ENCODE measurements at regions not wholly inside any gene's neighbourhood (a gene's known extent, or its start where the extent isn't known, plus 50 kb on each side); places are given as distances from the start of the nearest gene placed in this dataset.

DNA sequence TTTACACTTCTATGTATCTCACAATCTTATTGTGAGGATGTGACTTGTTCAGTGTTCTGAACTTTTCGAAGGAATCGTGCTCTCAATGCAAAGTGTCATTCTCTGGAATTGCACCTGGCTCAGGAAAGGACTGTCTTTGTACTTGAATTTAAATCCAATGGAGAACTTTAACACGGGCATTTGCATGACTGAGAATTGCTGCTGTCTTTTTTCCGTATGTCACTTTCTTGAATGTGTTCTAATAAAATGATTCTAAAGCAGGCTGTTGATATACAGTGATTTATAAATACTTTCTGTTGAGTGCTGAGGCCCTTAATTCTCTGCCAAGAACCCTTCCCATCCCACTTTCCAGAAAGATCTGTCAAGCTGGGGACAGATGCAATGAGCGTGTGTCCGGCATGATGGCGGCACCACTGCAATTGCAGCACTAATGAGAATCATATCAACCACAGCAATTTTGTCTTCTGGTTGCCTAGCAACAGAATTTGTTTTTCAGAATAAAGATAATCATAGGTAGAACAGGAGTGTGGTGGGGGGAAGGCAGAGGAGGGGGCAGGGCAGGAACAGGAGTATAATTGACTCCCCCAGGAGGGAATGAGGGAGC is 210.6 kb upstream of the UMPS start:
- WGBS (ENCODE audit: insufficient coverage): 100% methylated on average over 2 of the region's 7 CpGs
- no peaks in the 10 kb centered on the region for H3K79me2 ChIP-seq (ENCODE audit: insufficient read depth, low read length)
- no peaks in the 10 kb centered on the region for H3K36me3 ChIP-seq (replicated peaks in 1 of 2; ENCODE audit: control insufficient read depth in 1 of 2, insufficient read depth in 2 of 2, low read length in 2 of 2)
- Mint-ChIP-seq H3K36me3 (no peaks in the 10 kb centered on the region), H3K9me3 (peaks cover 0 to 2% (median 0%) of the 10 kb centered on the region in 7 donors), H3K27me3 (ENCODE audit: low read depth in 3 of 3) (peaks cover 2 to 5% (median 3%) of the 10 kb centered on the region in 3 donors), H3K4me1 (no peaks in the 10 kb centered on the region), H3K4me3 (no peak overlapping the region), H3K27ac (no peak overlapping the region)
- no peaks in the 10 kb centered on the region for H3K9me3 ChIP-seq (replicated peaks in 1 of 2; ENCODE audit: control insufficient read depth in 1 of 2, insufficient read depth in 1 of 2, low read length in 2 of 2)
- intact Hi-C loops (cut with micrococcal nuclease): no loop called here
- H3K27ac ChIP-seq (ENCODE audit: low read depth in 1 of 2, low read length in 2 of 2): no peak overlapping the region
- H3K4me3 ChIP-seq (replicated peaks in 1 of 3; ENCODE audit: low read depth in 2 of 3, low read length in 3 of 3): no peak overlapping the region
- no peaks in the 10 kb centered on the region for H4K20me1 ChIP-seq (ENCODE audit: insufficient read depth, low read length)
- H3K9ac ChIP-seq (ENCODE audit: insufficient read depth, low read length, poor library complexity, severe bottlenecking): no peak overlapping the region
- TF ChIP-seq, protein P1, sequence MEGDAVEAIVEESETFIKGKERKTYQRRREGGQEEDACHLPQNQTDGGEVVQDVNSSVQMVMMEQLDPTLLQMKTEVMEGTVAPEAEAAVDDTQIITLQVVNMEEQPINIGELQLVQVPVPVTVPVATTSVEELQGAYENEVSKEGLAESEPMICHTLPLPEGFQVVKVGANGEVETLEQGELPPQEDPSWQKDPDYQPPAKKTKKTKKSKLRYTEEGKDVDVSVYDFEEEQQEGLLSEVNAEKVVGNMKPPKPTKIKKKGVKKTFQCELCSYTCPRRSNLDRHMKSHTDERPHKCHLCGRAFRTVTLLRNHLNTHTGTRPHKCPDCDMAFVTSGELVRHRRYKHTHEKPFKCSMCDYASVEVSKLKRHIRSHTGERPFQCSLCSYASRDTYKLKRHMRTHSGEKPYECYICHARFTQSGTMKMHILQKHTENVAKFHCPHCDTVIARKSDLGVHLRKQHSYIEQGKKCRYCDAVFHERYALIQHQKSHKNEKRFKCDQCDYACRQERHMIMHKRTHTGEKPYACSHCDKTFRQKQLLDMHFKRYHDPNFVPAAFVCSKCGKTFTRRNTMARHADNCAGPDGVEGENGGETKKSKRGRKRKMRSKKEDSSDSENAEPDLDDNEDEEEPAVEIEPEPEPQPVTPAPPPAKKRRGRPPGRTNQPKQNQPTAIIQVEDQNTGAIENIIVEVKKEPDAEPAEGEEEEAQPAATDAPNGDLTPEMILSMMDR (IDR thresholded peaks at IDR 0.05): no peak
- H2AFZ ChIP-seq (ENCODE audit: insufficient read depth, low read depth, low read length, poor library complexity, severe bottlenecking): no peak overlapping the region
- no peaks in the 10 kb centered on the region for H3K4me1 ChIP-seq (ENCODE audit: control insufficient read depth in 1 of 2, insufficient read depth in 2 of 2, low read length in 2 of 2)
- no peaks in the 10 kb centered on the region for H3K27me3 ChIP-seq (ENCODE audit: control insufficient read depth in 2 of 2, insufficient read depth in 2 of 2, low read length in 2 of 2)
- no peak overlapping the region for H3K4me2 ChIP-seq (replicated peaks; ENCODE audit: extremely low read depth, low read length, poor library complexity, severe bottlenecking)
- DNase-seq: no peak

DNA sequence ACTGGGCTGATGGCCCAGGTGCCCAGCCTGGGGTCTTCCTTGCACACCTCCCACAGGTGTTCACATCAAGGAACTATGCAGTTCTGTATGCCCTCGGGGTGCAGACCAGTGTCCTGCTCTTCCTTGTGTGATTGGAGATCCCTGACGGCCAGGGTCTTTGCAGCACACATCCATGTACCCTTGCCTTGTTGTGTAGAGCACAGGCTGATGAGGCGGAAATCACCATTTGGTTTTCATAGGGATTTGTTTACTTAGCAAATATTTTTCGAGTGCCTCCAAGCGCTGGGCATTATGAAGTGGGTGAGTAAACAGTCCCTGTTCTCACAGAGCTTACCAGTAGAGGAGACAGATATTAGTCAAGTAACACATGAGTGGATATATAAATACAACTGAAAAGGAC is 209.3 kb upstream of the UMPS start:
- Histone ChIP-seq H2AFZ (ENCODE audit: insufficient read depth, low read depth, low read length, poor library complexity, severe bottlenecking) (no peak overlapping the region), H3K4me2 (replicated peaks; ENCODE audit: extremely low read depth, low read length, poor library complexity, severe bottlenecking) (no peak overlapping the region), H3K9ac (ENCODE audit: insufficient read depth, low read length, poor library complexity, severe bottlenecking) (no peak overlapping the region), H3K79me2 (ENCODE audit: insufficient read depth, low read length) (no peaks in the 10 kb centered on the region), H3K4me3 (replicated peaks in 1 of 3; ENCODE audit: low read depth in 2 of 3, low read length in 3 of 3) (no peak overlapping the region), H3K27ac (ENCODE audit: low read depth in 1 of 2, low read length in 2 of 2) (no peak overlapping the region), H4K20me1 (ENCODE audit: insufficient read depth, low read length) (no peaks in the 10 kb centered on the region), H3K9me3 (replicated peaks in 1 of 2; ENCODE audit: control insufficient read depth in 1 of 2, insufficient read depth in 1 of 2, low read length in 2 of 2) (no peaks in the 10 kb centered on the region), H3K4me1 (ENCODE audit: control insufficient read depth in 1 of 2, insufficient read depth in 2 of 2, low read length in 2 of 2) (no peaks in the 10 kb centered on the region), H3K27me3 (ENCODE audit: control insufficient read depth in 2 of 2, insufficient read depth in 2 of 2, low read length in 2 of 2) (no peaks in the 10 kb centered on the region), H3K36me3 (replicated peaks in 1 of 2; ENCODE audit: control insufficient read depth in 1 of 2, insufficient read depth in 2 of 2, low read length in 2 of 2) (no peaks in the 10 kb centered on the region)
- no CpG with 5 or more reads among the region's 5 CpGs for WGBS (ENCODE audit: insufficient coverage)
- DNase-seq: no peak
- H3K27me3 Mint-ChIP-seq (ENCODE audit: low read depth in 3 of 3): peaks cover 2 to 5% (median 3%) of the 10 kb centered on the region in 3 donors
- H3K9me3 Mint-ChIP-seq: peaks cover 0 to 6% (median 2%) of the 10 kb centered on the region in 7 donors
- H3K4me1 Mint-ChIP-seq: no peaks in the 10 kb centered on the region
- no peaks in the 10 kb centered on the region for H3K36me3 Mint-ChIP-seq
- no peak overlapping the region for H3K27ac Mint-ChIP-seq
- intact Hi-C loops (cut with micrococcal nuclease): no loop called here
- TF ChIP-seq, protein P1 (IDR thresholded peaks at IDR 0.05): no peak
- no peak overlapping the region for H3K4me3 Mint-ChIP-seq

Data from CD14-positive monocyte (primary cell).